IMR-90 (cell line): ENCODE measurements at regions not wholly inside any gene's neighbourhood (a gene's known extent, or its start where the extent isn't known, plus 50 kb on each side); places are given as distances from the start of the nearest gene placed in this dataset.

ENCODE experiments used
- ATAC-seq: fragments of 200-7000 bp; cut with Tn5 transposase; 2 replicates; pipeline ENCODE4 v1.9.1; 2020; ENCODE audit warnings: low read depth, mild to moderate bottlenecking, moderate library complexity
- BruUV-seq: library from RNA; stranded (reverse); fragments of 400-500 nt; replicated peaks from 2 replicates; lab custom pipeline; 2021; lab: Mats Ljungman, UMichigan
- CTCF ChIA-PET: fragments of 300-600 bp; formaldehyde crosslinking; extraction: SDS; loops from one replicate; lab custom pipeline; 2021; ENCODE audit warnings: antibody characterized with exemption; lab: Yijun Ruan, JAX
- POLR2A ChIA-PET: fragments of 300-600 bp; sonication (Branson Sonifier 250); formaldehyde crosslinking; loops from one replicate; lab custom pipeline; 2022; ENCODE audit warnings: antibody characterized with exemption; ENCODE audit not compliant: unreplicated experiment; lab: Charles Lee
- DNase-seq: peaks from one replicate; pipeline ENCODE4 v3.0.0; 2013
- H2AFZ ChIP-seq: replicated peaks from 2 replicates; pipeline ENCODE3; 2013; ENCODE audit warnings: low read length, mild to moderate bottlenecking; ENCODE audit not compliant: poor library complexity
- H2AK5ac ChIP-seq: 2 replicates; pipeline ENCODE4 v1.6.1; 2013; ENCODE audit warnings: low read depth, low read length, inconsistent platforms
- H2AK9ac ChIP-seq: replicated peaks from 2 replicates; pipeline ENCODE3; 2013; ENCODE audit warnings: mild to moderate bottlenecking, low read depth, low read length, moderate library complexity; ENCODE audit not compliant: poor library complexity
- H2BK120ac ChIP-seq: 2 replicates; pipeline ENCODE4 v1.6.1; 2013; ENCODE audit warnings: low read depth, low read length, inconsistent platforms
- H2BK15ac ChIP-seq: 3 replicates; pipeline ENCODE4 v1.6.1; 2013; ENCODE audit warnings: low read depth, low read length, inconsistent platforms
- H2BK20ac ChIP-seq: 2 replicates; pipeline ENCODE4 v1.6.1; 2013; ENCODE audit warnings: low read depth, mild to moderate bottlenecking, inconsistent platforms, low read length, moderate library complexity
- H2BK5ac ChIP-seq: 2 replicates; pipeline ENCODE4 v1.6.1; 2013; ENCODE audit warnings: mild to moderate bottlenecking, low read depth, low read length, inconsistent platforms; ENCODE audit not compliant: poor library complexity, severe bottlenecking
- H3K14ac ChIP-seq: replicated peaks from 2 replicates; pipeline ENCODE4 v1.6.1; 2013; ENCODE audit warnings: low read depth, low read length, inconsistent platforms
- H3K18ac ChIP-seq: 2 replicates; pipeline ENCODE4 v1.6.1; 2013; ENCODE audit warnings: low read depth, low read length, control low read depth
- H3K23ac ChIP-seq: 2 replicates; pipeline ENCODE4 v1.6.1; 2013; ENCODE audit warnings: low read depth, low read length, inconsistent platforms
- H3K27ac ChIP-seq: 2 replicates; pipeline ENCODE4 v1.5.1; 2013; ENCODE audit warnings: mild to moderate bottlenecking, control low read depth, low read length; ENCODE audit not compliant: insufficient read depth
- H3K27me3 ChIP-seq: 2 replicates; pipeline ENCODE4 v1.6.1; 2013; ENCODE audit warnings: low read length; ENCODE audit not compliant: control insufficient read depth, insufficient read depth
- H3K36me3 ChIP-seq: 2 replicates; pipeline ENCODE4 v1.6.1; 2013; ENCODE audit warnings: low read length, mixed read lengths; ENCODE audit not compliant: control insufficient read depth, insufficient read depth
- H3K4ac ChIP-seq: 2 replicates; pipeline ENCODE4 v1.6.1; 2013; ENCODE audit warnings: low read depth, low read length, inconsistent platforms
- H3K4me1 ChIP-seq: 2 replicates; pipeline ENCODE4 v1.6.1; 2013; ENCODE audit warnings: low read length, mixed read lengths; ENCODE audit not compliant: control insufficient read depth, insufficient read depth
- H3K4me2 ChIP-seq: 2 replicates; pipeline ENCODE4 v1.6.1; 2013; ENCODE audit warnings: low read depth, mild to moderate bottlenecking, control low read depth, low read length, moderate library complexity
- H3K4me3 ChIP-seq: 2 replicates; pipeline ENCODE4 v1.5.1; 2013; ENCODE audit warnings: low read depth, mild to moderate bottlenecking, control low read depth, low read length, moderate library complexity; ENCODE audit not compliant: insufficient read depth
- H3K56ac ChIP-seq: 2 replicates; pipeline ENCODE4 v1.6.1; 2013; ENCODE audit warnings: low read length, inconsistent platforms; ENCODE audit not compliant: insufficient read depth; ENCODE audit errors: extremely low read depth
- H3K79me1 ChIP-seq, 2 experiments: 2 replicates each; pipeline ENCODE4 v1.6.1; 2013; ENCODE audit warnings: low read length in 2 of 2, inconsistent platforms in 1 of 2, low read depth in 1 of 2
- H3K9ac ChIP-seq: 2 replicates; pipeline ENCODE4 v1.6.1; 2013; ENCODE audit warnings: low read depth, low read length, control low read depth
- H3K9me1 ChIP-seq: 2 replicates; pipeline ENCODE4 v1.6.1; 2013; ENCODE audit warnings: low read length, inconsistent platforms; ENCODE audit not compliant: insufficient read depth
- H3K9me3 ChIP-seq: 2 replicates; pipeline ENCODE4 v1.6.1; 2013; ENCODE audit warnings: low read length; ENCODE audit not compliant: control insufficient read depth, insufficient read depth
- H4K20me1 ChIP-seq: 2 replicates; pipeline ENCODE4 v1.6.1; 2013; ENCODE audit warnings: low read length, inconsistent platforms; ENCODE audit not compliant: insufficient read depth
- H4K5ac ChIP-seq: 2 replicates; pipeline ENCODE4 v1.6.1; 2013; ENCODE audit warnings: mild to moderate bottlenecking, low read depth, low read length, control low read depth
- H4K8ac ChIP-seq, 2 experiments: 2 replicates each; pipeline ENCODE4 v1.6.1; 2013; ENCODE audit warnings: low read depth in 2 of 2, low read length in 2 of 2, control low read depth in 1 of 2, inconsistent platforms in 1 of 2
- H4K91ac ChIP-seq: 2 replicates; pipeline ENCODE4 v1.6.1; 2013; ENCODE audit warnings: low read depth, low read length, inconsistent platforms; ENCODE audit not compliant: insufficient read depth
- CHD1 ChIP-seq: IDR thresholded peaks from 2 replicates; pipeline ENCODE4 v1.6.1; 2012; ENCODE audit warnings: low read depth, low read length, improper control_type of control experiment
- MAFK ChIP-seq: IDR thresholded peaks from 2 replicates; pipeline ENCODE4 v1.6.1; 2012; ENCODE audit warnings: low read depth, low read length, improper control_type of control experiment
- MAZ ChIP-seq: IDR thresholded peaks from 2 replicates; pipeline ENCODE4 v1.6.1; 2012; ENCODE audit warnings: low read depth, mild to moderate bottlenecking, low read length, improper control_type of control experiment, moderate library complexity, borderline replicate concordance
- MXI1 ChIP-seq: IDR thresholded peaks from 2 replicates; pipeline ENCODE4 v1.6.1; 2012; ENCODE audit warnings: low read depth, mild to moderate bottlenecking, low read length, moderate library complexity, borderline replicate concordance
- POLR2A ChIP-seq: IDR thresholded peaks from 2 replicates; pipeline ENCODE4 v1.6.1; 2012; ENCODE audit warnings: mild to moderate bottlenecking, low read depth, low read length
- RAD21 ChIP-seq: IDR thresholded peaks from 2 replicates; pipeline ENCODE4 v1.6.1; 2012; ENCODE audit warnings: low read length, improper control_type of control experiment
- RCOR1 ChIP-seq: IDR thresholded peaks from 2 replicates; pipeline ENCODE4 v1.6.1; 2012; ENCODE audit warnings: mild to moderate bottlenecking, low read length, improper control_type of control experiment; ENCODE audit not compliant: insufficient replicate concordance
- WGBS, 2 experiments: methylation state at CpG; one replicate each; pipeline versions ENCODE4 v1.1.5 to v1.1.7; 2013; ENCODE audit warnings: missing lambda C conversion rate in 2 of 2; ENCODE audit not compliant: insufficient read length in 1 of 2; ENCODE audit errors: extremely low coverage in 2 of 2; 5-methylcytosine and 5-hydroxymethylcytosine counted together
- dilution Hi-C: fragments of 300-500 bp; cut with HindIII; formaldehyde crosslinking; loops from one replicate; pipeline ENCODE4 v1.14.3; 2018; ENCODE audit warnings: low sequenced_read_pairs; ENCODE audit not compliant: unreplicated experiment
- in situ Hi-C: fragments of 300-500 bp; cut with MboI; formaldehyde crosslinking; loops from 3 replicates; pipeline ENCODE4 v1.14.3; 2019; ENCODE audit warnings: low sequenced_read_pairs, inconsistent platforms, mixed read lengths
- intact Hi-C: fragments of 100-400 bp; cut with micrococcal nuclease; formaldehyde crosslinking; loops from 2 replicates; pipeline ENCODE4 v1.10.0; 2022
- TF ChIP-seq, protein P1 (sequence below): fragments of 150-350 bp; IDR thresholded peaks from 2 replicates; pipeline ENCODE4 v1.6.1; 2016; ENCODE audit warnings: low read depth, mild to moderate bottlenecking, low read length, moderate library complexity, borderline replicate concordance

DNA sequence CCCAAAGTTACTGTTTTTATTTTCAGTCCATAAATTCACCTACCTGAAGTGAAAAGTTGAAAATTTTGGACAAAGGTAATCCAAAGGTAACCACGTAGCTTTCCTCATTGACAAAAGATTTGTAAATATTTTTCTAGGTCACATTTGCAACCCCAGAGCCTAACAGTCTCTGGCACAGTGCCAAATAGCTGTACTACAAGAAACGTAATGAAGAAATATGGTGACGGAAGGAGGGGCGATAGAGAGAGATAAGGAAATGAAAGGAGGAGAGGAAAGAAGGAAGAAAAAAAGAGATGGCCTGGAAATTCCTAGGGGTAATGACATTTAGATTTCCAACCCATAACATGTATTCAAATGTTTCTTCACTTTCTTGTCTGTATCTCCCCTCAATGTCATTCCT, 159.4 kb downstream of the BARHL2 start:
- H3K23ac ChIP-seq, result no peak overlapping the region
- no peak overlapping the region for H2BK5ac ChIP-seq
- ChIA-PET POLR2A (no interaction called here), CTCF (no interaction called here)
- no peaks in the 10 kb centered on the region for H3K4me1 ChIP-seq
- H2BK120ac ChIP-seq, result no peak overlapping the region
- no TSS peak for BruUV-seq
- no peaks in the 10 kb centered on the region for H4K20me1 ChIP-seq
- H2BK20ac ChIP-seq, result no peak overlapping the region
- no peak overlapping the region for H3K18ac ChIP-seq
- no peak overlapping the region for H2AFZ ChIP-seq
- H3K27me3 ChIP-seq, result no peaks in the 10 kb centered on the region
- H3K4me3 ChIP-seq, result no peak overlapping the region
- H3K4ac ChIP-seq, result no peak overlapping the region
- TF ChIP-seq CHD1, result no peak
- no peak for TF ChIP-seq RCOR1
- TF ChIP-seq, protein P1, sequence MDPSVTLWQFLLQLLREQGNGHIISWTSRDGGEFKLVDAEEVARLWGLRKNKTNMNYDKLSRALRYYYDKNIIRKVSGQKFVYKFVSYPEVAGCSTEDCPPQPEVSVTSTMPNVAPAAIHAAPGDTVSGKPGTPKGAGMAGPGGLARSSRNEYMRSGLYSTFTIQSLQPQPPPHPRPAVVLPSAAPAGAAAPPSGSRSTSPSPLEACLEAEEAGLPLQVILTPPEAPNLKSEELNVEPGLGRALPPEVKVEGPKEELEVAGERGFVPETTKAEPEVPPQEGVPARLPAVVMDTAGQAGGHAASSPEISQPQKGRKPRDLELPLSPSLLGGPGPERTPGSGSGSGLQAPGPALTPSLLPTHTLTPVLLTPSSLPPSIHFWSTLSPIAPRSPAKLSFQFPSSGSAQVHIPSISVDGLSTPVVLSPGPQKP, result no peak
- TF ChIP-seq MXI1, result no peak
- no peak for TF ChIP-seq RAD21
- TF ChIP-seq MAFK, result no peak
- TF ChIP-seq POLR2A, result no peak
- no peak for TF ChIP-seq MAZ
- 100% methylated on average over 2 of the region's 4 CpGs; no CpG with 5 or more reads in 1 of the 2 experiments for WGBS, 2 experiments
- no peaks in the 10 kb centered on the region for H3K36me3 ChIP-seq
- in situ Hi-C loops (no loop called here), intact Hi-C loops (no loop called here), dilution Hi-C loops (no loop called here)
- no peak overlapping the region for H4K5ac ChIP-seq
- H3K79me1 ChIP-seq, result no peaks in the 10 kb centered on the region
- DNase-seq, result no peak
- H3K56ac ChIP-seq, result no peak overlapping the region
- no peak overlapping the region for H2AK5ac ChIP-seq
- no peak overlapping the region for H2BK15ac ChIP-seq
- H3K9ac ChIP-seq, result no peak overlapping the region
- H3K27ac ChIP-seq, result no peak overlapping the region
- H4K8ac ChIP-seq, result no peak overlapping the region
- H2AK9ac ChIP-seq, result no peak overlapping the region
- no peak overlapping the region for H3K14ac ChIP-seq
- H4K91ac ChIP-seq, result no peak overlapping the region
- no peak for ATAC-seq
- no peak overlapping the region for H3K4me2 ChIP-seq
- H3K9me1 ChIP-seq, result no peaks in the 10 kb centered on the region
- H3K9me3 ChIP-seq, result no peaks in the 10 kb centered on the region
